Liver (tissue), 7 donors: ENCODE measurements at regions not wholly inside any gene's neighbourhood (a gene's known extent, or its start where the extent isn't known, plus 50 kb on each side); places are given as distances from the start of the nearest gene placed in this dataset.

Experiments used
- DNase-seq: peaks from one replicate; pipeline ENCODE4 v3.0.0-alpha.2; 2017; ENCODE audit warnings: low spot score
- H3K27ac ChIP-seq, 2 donors: one replicate each; pipeline ENCODE4 v1.7.0; 2013; ENCODE audit warnings: inconsistent platforms in 2 of 2, low read length in 2 of 2, control low read depth in 1 of 2, low read depth in 1 of 2, mild to moderate bottlenecking in 1 of 2
- H3K27me3 ChIP-seq, 4 donors: one replicate each; pipeline versions ENCODE4 v1.6.1 to v1.7.0; 2013; ENCODE audit warnings: low read length in 3 of 4, inconsistent platforms in 1 of 4, mild to moderate bottlenecking in 1 of 4, moderate library complexity in 1 of 4; ENCODE audit not compliant: control insufficient read depth in 4 of 4, insufficient read depth in 4 of 4
- H3K36me3 ChIP-seq, 4 donors: one replicate each; pipeline versions ENCODE4 v1.6.1 to v1.7.0; 2013; ENCODE audit warnings: low read length in 3 of 4, mild to moderate bottlenecking in 3 of 4, low read depth in 1 of 4, moderate library complexity in 1 of 4; ENCODE audit not compliant: control insufficient read depth in 4 of 4, insufficient read depth in 3 of 4
- H3K4me1 ChIP-seq, 4 donors: one replicate each; pipeline versions ENCODE4 v1.6.1 to v1.7.0; 2013; ENCODE audit warnings: low read length in 3 of 4, mild to moderate bottlenecking in 3 of 4, moderate library complexity in 1 of 4; ENCODE audit not compliant: control insufficient read depth in 4 of 4, insufficient read depth in 4 of 4
- H3K4me3 ChIP-seq, 3 donors: one replicate each; pipeline versions ENCODE4 v1.6.1 to v1.7.0; 2013; ENCODE audit warnings: low read length in 3 of 3, control low read depth in 1 of 3, low read depth in 1 of 3, mild to moderate bottlenecking in 1 of 3
- H3K9ac ChIP-seq, 2 donors: one replicate each; pipeline ENCODE4 v1.7.0; 2013; ENCODE audit warnings: low read length in 2 of 2, mild to moderate bottlenecking in 2 of 2, moderate library complexity in 2 of 2, control low read depth in 1 of 2, low read depth in 1 of 2
- H3K9me3 ChIP-seq, 4 donors: one replicate each; pipeline versions ENCODE4 v1.6.1 to v1.7.0; 2013; ENCODE audit warnings: low read length in 3 of 4; ENCODE audit not compliant: control insufficient read depth in 4 of 4
- ATF3 ChIP-seq: IDR thresholded peaks from 2 replicates; pipeline ENCODE4 v1.6.1; 2016; ENCODE audit warnings: antibody characterized with exemption
- EGR1 ChIP-seq, 2 donors: IDR thresholded peaks; 2 replicates each; pipeline ENCODE4 v1.6.1; 2016 to 2018; ENCODE audit warnings: antibody characterized with exemption in 2 of 2, low read depth in 2 of 2
- FOXA1 ChIP-seq: IDR thresholded peaks from 2 replicates; pipeline ENCODE4 v1.6.1; 2016; ENCODE audit warnings: antibody characterized with exemption
- FOXA2 ChIP-seq: IDR thresholded peaks from 2 replicates; pipeline ENCODE4 v1.6.1; 2016; ENCODE audit warnings: antibody characterized with exemption
- GABPA ChIP-seq, 2 donors: IDR thresholded peaks in 1 of 2; conservative IDR thresholded peaks in 1 of 2; 2 replicates each; pipeline ENCODE4 v1.6.1; 2016; ENCODE audit warnings: antibody characterized with exemption in 2 of 2, mild to moderate bottlenecking in 1 of 2, moderate library complexity in 1 of 2
- HNF4A ChIP-seq, 2 donors: conservative IDR thresholded peaks; 2 replicates each; pipeline ENCODE4 v1.6.1; 2016; ENCODE audit warnings: antibody characterized with exemption in 2 of 2, mild to moderate bottlenecking in 2 of 2
- HNF4G ChIP-seq: IDR thresholded peaks from 2 replicates; pipeline ENCODE4 v1.6.1; 2016; ENCODE audit warnings: antibody characterized with exemption
- NR2F2 ChIP-seq: IDR thresholded peaks from 2 replicates; pipeline ENCODE4 v1.6.1; 2016; ENCODE audit warnings: antibody characterized with exemption
- RXRA ChIP-seq, 2 donors: IDR thresholded peaks; 2 replicates each; pipeline ENCODE4 v1.6.1; 2017 to 2018; ENCODE audit warnings: antibody characterized with exemption in 2 of 2, mild to moderate bottlenecking in 1 of 2
- SP1 ChIP-seq: IDR thresholded peaks from 2 replicates; pipeline ENCODE4 v1.6.1; 2018; ENCODE audit warnings: antibody characterized with exemption, mild to moderate bottlenecking
- TAF1 ChIP-seq: conservative IDR thresholded peaks from 2 replicates; pipeline ENCODE4 v1.6.1; 2016; ENCODE audit warnings: antibody characterized with exemption, mild to moderate bottlenecking
- YY1 ChIP-seq: IDR thresholded peaks from 2 replicates; pipeline ENCODE4 v1.6.1; 2016; ENCODE audit warnings: antibody characterized with exemption, mild to moderate bottlenecking
- WGBS: extraction: QIAGEN DNeasy Blood & Tissue Kit; methylation state at CpG from one replicate; pipeline ENCODE4 v1.1.7; 2013; 5-methylcytosine and 5-hydroxymethylcytosine counted together
- TF ChIP-seq, protein P1 (sequence below): IDR thresholded peaks from 2 replicates; pipeline ENCODE4 v1.6.1; 2016; ENCODE audit warnings: antibody characterized with exemption
- TF ChIP-seq, protein P2 (sequence below): IDR thresholded peaks from 2 replicates; pipeline ENCODE4 v1.6.1; 2016; ENCODE audit warnings: antibody characterized with exemption, mild to moderate bottlenecking
- TF ChIP-seq, protein P3 (sequence below): IDR thresholded peaks from 2 replicates; pipeline ENCODE4 v1.6.1; 2016; ENCODE audit warnings: antibody characterized with exemption
- donor health status: healthy.
- donor health status: healthy.
- donor health status: healthy.
- donor health status: healthy.

- TF ChIP-seq, protein P1, sequence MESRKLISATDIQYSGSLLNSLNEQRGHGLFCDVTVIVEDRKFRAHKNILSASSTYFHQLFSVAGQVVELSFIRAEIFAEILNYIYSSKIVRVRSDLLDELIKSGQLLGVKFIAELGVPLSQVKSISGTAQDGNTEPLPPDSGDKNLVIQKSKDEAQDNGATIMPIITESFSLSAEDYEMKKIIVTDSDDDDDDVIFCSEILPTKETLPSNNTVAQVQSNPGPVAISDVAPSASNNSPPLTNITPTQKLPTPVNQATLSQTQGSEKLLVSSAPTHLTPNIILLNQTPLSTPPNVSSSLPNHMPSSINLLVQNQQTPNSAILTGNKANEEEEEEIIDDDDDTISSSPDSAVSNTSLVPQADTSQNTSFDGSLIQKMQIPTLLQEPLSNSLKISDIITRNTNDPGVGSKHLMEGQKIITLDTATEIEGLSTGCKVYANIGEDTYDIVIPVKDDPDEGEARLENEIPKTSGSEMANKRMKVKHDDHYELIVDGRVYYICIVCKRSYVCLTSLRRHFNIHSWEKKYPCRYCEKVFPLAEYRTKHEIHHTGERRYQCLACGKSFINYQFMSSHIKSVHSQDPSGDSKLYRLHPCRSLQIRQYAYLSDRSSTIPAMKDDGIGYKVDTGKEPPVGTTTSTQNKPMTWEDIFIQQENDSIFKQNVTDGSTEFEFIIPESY, result no peak
- TF ChIP-seq HNF4G, result no peak
- no peak for TF ChIP-seq GABPA (IDR thresholded peaks at IDR 0.05 in 1 of 2, conservative IDR thresholded peaks at IDR 0.05 in 1 of 2)
- TF ChIP-seq YY1, result no peak
Observed at GRCh38 chr10:24046060-24046459, 162.9 kb upstream of the KIAA1217 start (continued).

DNA sequence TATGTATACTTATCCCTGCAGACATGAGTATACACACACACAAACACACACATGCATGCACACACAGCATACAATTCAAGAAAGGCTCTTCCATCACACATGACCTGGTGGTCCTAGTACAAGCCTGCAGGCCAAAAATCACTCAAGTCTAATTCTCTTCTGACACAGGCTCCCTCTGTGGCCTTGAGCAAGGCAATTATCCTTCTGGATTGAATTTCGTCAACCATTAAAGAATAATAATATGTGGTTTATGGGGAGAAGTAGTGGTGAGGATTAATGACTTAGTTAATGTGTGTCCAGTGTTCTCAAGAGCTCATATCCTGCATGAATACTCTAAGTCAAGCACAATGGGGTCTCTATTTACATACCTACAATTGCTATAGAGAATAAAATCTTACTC, 161.8 kb upstream of the KIAA1217 start:
- Histone ChIP-seq H3K4me1 (no peaks in the 10 kb centered on the region), H3K9me3 (peaks cover 0 to 3% (median 0%) of the 10 kb centered on the region in 4 donors), H3K27me3 (peaks cover 0 to 2% (median 0%) of the 10 kb centered on the region in 4 donors), H3K36me3 (no peaks in the 10 kb centered on the region), H3K27ac (no peak overlapping the region), H3K9ac (no peak overlapping the region), H3K4me3 (no peak overlapping the region)
- WGBS, result 75% methylated on average over 1 of the region's 1 CpG
- TF ChIP-seq NR2F2, result no peak
- TF ChIP-seq RXRA (IDR thresholded peaks at IDR 0.05), result no peak
- TF ChIP-seq TAF1, result no peak
- TF ChIP-seq FOXA2, result no peak
- no peak for TF ChIP-seq YY1
- TF ChIP-seq GABPA (IDR thresholded peaks at IDR 0.05 in 1 of 2, conservative IDR thresholded peaks at IDR 0.05 in 1 of 2), result no peak
- no peak for TF ChIP-seq SP1
- no peak for TF ChIP-seq FOXA1
- no peak for TF ChIP-seq EGR1 (IDR thresholded peaks at IDR 0.05; ENCODE audit: low read depth in 2 of 2)
- TF ChIP-seq, protein P2, sequence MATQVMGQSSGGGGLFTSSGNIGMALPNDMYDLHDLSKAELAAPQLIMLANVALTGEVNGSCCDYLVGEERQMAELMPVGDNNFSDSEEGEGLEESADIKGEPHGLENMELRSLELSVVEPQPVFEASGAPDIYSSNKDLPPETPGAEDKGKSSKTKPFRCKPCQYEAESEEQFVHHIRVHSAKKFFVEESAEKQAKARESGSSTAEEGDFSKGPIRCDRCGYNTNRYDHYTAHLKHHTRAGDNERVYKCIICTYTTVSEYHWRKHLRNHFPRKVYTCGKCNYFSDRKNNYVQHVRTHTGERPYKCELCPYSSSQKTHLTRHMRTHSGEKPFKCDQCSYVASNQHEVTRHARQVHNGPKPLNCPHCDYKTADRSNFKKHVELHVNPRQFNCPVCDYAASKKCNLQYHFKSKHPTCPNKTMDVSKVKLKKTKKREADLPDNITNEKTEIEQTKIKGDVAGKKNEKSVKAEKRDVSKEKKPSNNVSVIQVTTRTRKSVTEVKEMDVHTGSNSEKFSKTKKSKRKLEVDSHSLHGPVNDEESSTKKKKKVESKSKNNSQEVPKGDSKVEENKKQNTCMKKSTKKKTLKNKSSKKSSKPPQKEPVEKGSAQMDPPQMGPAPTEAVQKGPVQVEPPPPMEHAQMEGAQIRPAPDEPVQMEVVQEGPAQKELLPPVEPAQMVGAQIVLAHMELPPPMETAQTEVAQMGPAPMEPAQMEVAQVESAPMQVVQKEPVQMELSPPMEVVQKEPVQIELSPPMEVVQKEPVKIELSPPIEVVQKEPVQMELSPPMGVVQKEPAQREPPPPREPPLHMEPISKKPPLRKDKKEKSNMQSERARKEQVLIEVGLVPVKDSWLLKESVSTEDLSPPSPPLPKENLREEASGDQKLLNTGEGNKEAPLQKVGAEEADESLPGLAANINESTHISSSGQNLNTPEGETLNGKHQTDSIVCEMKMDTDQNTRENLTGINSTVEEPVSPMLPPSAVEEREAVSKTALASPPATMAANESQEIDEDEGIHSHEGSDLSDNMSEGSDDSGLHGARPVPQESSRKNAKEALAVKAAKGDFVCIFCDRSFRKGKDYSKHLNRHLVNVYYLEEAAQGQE, result no peak
- no peak for DNase-seq

DNA sequence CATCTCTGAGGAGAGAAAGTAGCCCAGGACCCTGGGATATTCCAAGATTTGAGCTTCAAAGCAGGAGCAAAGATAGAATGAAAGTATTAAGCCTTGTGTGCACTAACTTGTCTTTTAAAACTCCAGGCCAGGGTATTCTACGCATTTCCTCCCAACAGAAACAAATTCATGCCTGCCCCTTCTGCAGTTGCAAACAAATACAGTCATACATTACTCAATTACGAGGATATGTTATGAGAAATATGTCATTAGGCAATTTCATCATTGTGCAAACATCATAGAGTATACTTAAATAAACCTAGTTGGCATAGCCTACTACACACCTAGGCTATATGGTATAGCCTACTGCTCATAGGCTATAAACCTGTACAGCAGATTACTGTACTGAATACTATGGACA, 154.5 kb upstream of the KIAA1217 start:
- H3K4me1 ChIP-seq, result no peaks in the 10 kb centered on the region
- H3K36me3 ChIP-seq, result no peaks in the 10 kb centered on the region
- H3K9ac ChIP-seq, result no peak overlapping the region
- peaks cover 0 to 3% (median 0%) of the 10 kb centered on the region in 4 donors for H3K9me3 ChIP-seq
- DNase-seq, result no peak
- 66% methylated on average over 2 of the region's 2 CpGs for WGBS
- H3K4me3 ChIP-seq, result no peak overlapping the region
- no peak overlapping the region for H3K27ac ChIP-seq
- H3K27me3 ChIP-seq, result no peaks in the 10 kb centered on the region
- TF ChIP-seq SP1 (no peak), YY1 (no peak), HNF4G (no peak), HNF4A (conservative IDR thresholded peaks at IDR 0.05) (no peak), FOXA2 (no peak), ATF3 (no peak)
- TF ChIP-seq, protein P3, sequence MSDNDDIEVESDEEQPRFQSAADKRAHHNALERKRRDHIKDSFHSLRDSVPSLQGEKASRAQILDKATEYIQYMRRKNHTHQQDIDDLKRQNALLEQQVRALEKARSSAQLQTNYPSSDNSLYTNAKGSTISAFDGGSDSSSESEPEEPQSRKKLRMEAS, result no peak
